GM23338 (cell line): ENCODE measurements at regions not wholly inside any gene's neighbourhood (a gene's known extent, or its start where the extent isn't known, plus 50 kb on each side); places are given as distances from the start of the nearest gene placed in this dataset.

Experiments
- ATAC-seq: fragments of 200-7000 bp; cut with Tn5 transposase; 3 replicates; pipeline ENCODE4 v1.9.1; 2020
- DNase-seq: peaks from one replicate; pipeline ENCODE4 v3.0.0-alpha.2; 2015; ENCODE audit warnings: low spot score
- H2AFZ ChIP-seq: fragments of 200-600 bp; sonication (generic); 2 replicates; pipeline ENCODE4 v1.8.0; 2016; ENCODE audit warnings: antibody characterized with exemption, mild to moderate bottlenecking, moderate library complexity
- H3F3A ChIP-seq: fragments of 200-600 bp; sonication (generic); replicated peaks from 2 replicates; pipeline ENCODE4 v1.8.0; 2017; ENCODE audit warnings: antibody characterized with exemption, mixed run types, low read depth
- H3K27ac ChIP-seq: fragments of 200-600 bp; sonication (generic); 2 replicates; pipeline ENCODE4 v1.6.1; 2016; ENCODE audit warnings: low read depth
- H3K27me3 ChIP-seq: fragments of 200-600 bp; sonication (generic); 2 replicates; pipeline ENCODE4 v1.8.0; 2016; ENCODE audit warnings: mild to moderate bottlenecking, mixed run types, moderate library complexity; ENCODE audit not compliant: insufficient read depth
- H3K36me3 ChIP-seq: fragments of 200-600 bp; sonication (generic); 2 replicates; pipeline ENCODE4 v1.8.0; 2016; ENCODE audit warnings: mild to moderate bottlenecking; ENCODE audit not compliant: insufficient read depth
- H3K4me1 ChIP-seq: fragments of 200-600 bp; sonication (generic); 2 replicates; pipeline ENCODE4 v1.8.0; 2016; ENCODE audit warnings: mild to moderate bottlenecking, moderate library complexity; ENCODE audit not compliant: insufficient read depth
- H3K4me2 ChIP-seq: fragments of 200-600 bp; sonication (generic); 2 replicates; pipeline ENCODE4 v1.7.1; 2017; ENCODE audit warnings: mixed run types
- H3K4me3 ChIP-seq: fragments of 200-600 bp; sonication (generic); 2 replicates; pipeline ENCODE4 v1.6.1; 2016; ENCODE audit warnings: mixed run types
- H3K79me2 ChIP-seq: fragments of 200-600 bp; sonication (generic); replicated peaks from 2 replicates; pipeline ENCODE4 v1.8.0; 2017; ENCODE audit warnings: mild to moderate bottlenecking; ENCODE audit not compliant: insufficient read depth
- H3K9me2 ChIP-seq: fragments of 200-600 bp; sonication (generic); 2 replicates; pipeline ENCODE4 v1.8.0; 2017; ENCODE audit not compliant: insufficient read depth
- H4K20me1 ChIP-seq: fragments of 200-600 bp; sonication (generic); replicated peaks from 2 replicates; pipeline ENCODE4 v1.8.0; 2017; ENCODE audit warnings: mild to moderate bottlenecking; ENCODE audit not compliant: insufficient read depth
- H3K27ac Mint-ChIP-seq: 2 replicates; pipeline ENCODE4 v1.8.0; 2020; ENCODE audit warnings: inconsistent platforms, mild to moderate bottlenecking, moderate library complexity, mixed read lengths
- H3K27me3 Mint-ChIP-seq: 3 replicates; pipeline ENCODE4 v1.8.0; 2022; ENCODE audit warnings: low read depth, mild to moderate bottlenecking, moderate library complexity, mixed read lengths, inconsistent platforms; ENCODE audit not compliant: insufficient read depth, poor library complexity
- H3K36me3 Mint-ChIP-seq: 3 replicates; pipeline ENCODE4 v1.8.0; 2021; ENCODE audit warnings: low read depth, mild to moderate bottlenecking, inconsistent platforms, moderate library complexity, mixed read lengths
- H3K4me1 Mint-ChIP-seq: 3 replicates; pipeline ENCODE4 v1.8.0; 2020; ENCODE audit warnings: mild to moderate bottlenecking, inconsistent platforms, mixed read lengths
- H3K4me3 Mint-ChIP-seq: 3 replicates; pipeline ENCODE4 v1.8.0; 2021; ENCODE audit warnings: moderate library complexity, mild to moderate bottlenecking, inconsistent platforms, mixed read lengths
- H3K9me3 Mint-ChIP-seq: 3 replicates; pipeline ENCODE4 v1.8.0; 2020; ENCODE audit warnings: moderate library complexity, mild to moderate bottlenecking, inconsistent platforms, mixed read lengths
- CREB1 ChIP-seq: fragments of 250-450 bp; sonication (Bioruptor Pico); IDR thresholded peaks from 2 replicates; pipeline ENCODE4 v1.5.0; 2020; ENCODE audit warnings: low read depth, mild to moderate bottlenecking, moderate library complexity
- EZH2 ChIP-seq: fragments of 200-600 bp; sonication (generic); IDR thresholded peaks from one replicate; pipeline ENCODE4 v1.8.0; 2017; ENCODE audit warnings: antibody characterized with exemption, mild to moderate bottlenecking, low read depth; ENCODE audit not compliant: unreplicated experiment
- EZH2phosphoT487 ChIP-seq: fragments of 200-600 bp; sonication (generic); IDR thresholded peaks from one replicate; pipeline ENCODE4 v1.8.1; 2018; ENCODE audit warnings: antibody characterized with exemption; ENCODE audit not compliant: unreplicated experiment
- JUNB ChIP-seq: IDR thresholded peaks from one replicate; pipeline ENCODE4 v1.6.1; 2016; ENCODE audit warnings: antibody characterized with exemption; ENCODE audit not compliant: unreplicated experiment
- NANOG ChIP-seq: IDR thresholded peaks from 2 replicates; pipeline ENCODE4 v1.6.1; 2016; ENCODE audit warnings: antibody characterized with exemption, borderline replicate concordance
- POLR2AphosphoS5 ChIP-seq: IDR thresholded peaks from 2 replicates; pipeline ENCODE4 v1.6.1; 2016; ENCODE audit warnings: antibody characterized with exemption, low read depth
- STAT1 ChIP-seq: IDR thresholded peaks from one replicate; pipeline ENCODE4 v1.6.1; 2016; ENCODE audit warnings: antibody characterized with exemption; ENCODE audit not compliant: unreplicated experiment
- ZNF114 ChIP-seq: fragments of 250-450 bp; sonication (Bioruptor Pico); IDR thresholded peaks from 2 replicates; pipeline ENCODE4 v1.5.0; 2020; ENCODE audit warnings: mild to moderate bottlenecking, moderate library complexity
- ZNF331 ChIP-seq: fragments of 250-450 bp; sonication (Bioruptor Pico); IDR thresholded peaks from 2 replicates; pipeline ENCODE4 v1.5.0; 2020; ENCODE audit warnings: low read depth, mild to moderate bottlenecking, moderate library complexity
- TF ChIP-seq, protein P1 (sequence below): IDR thresholded peaks from 2 replicates; pipeline ENCODE4 v1.6.1; 2016; ENCODE audit warnings: antibody characterized with exemption
- TF ChIP-seq, protein P2 (sequence below), 2 experiments: fragments of 200-600 bp in 1 of 2; sonication (generic) in 1 of 2; conservative IDR thresholded peaks; 2 replicates each; pipeline versions ENCODE4 v1.5.1 to v1.6.1; 2016 to 2017; ENCODE audit warnings: antibody characterized with exemption in 2 of 2, low read depth in 2 of 2, mild to moderate bottlenecking in 2 of 2, moderate library complexity in 1 of 2
- TF ChIP-seq, protein P3 (sequence below): IDR thresholded peaks from one replicate; pipeline ENCODE4 v1.6.1; 2018; ENCODE audit warnings: antibody characterized with exemption; ENCODE audit not compliant: unreplicated experiment

DNA sequence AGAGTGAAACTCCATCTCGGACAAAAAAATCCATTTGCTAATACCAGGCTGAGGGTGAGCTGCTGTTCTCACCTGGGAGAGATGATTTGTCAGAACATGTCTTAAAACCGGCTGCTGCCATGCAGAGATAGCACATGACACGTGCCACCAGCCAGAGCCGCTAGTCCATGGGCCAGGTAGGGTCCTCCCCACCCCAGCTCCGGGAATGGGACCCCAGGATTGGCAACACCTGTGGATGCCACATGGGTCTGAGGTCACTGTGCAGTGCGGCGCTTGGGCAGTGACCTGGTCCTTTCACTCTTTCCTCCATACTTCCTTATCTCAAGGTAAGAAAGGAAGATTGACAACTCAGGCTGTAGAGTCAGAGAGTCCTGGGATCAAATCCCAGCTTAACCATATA lies 393.3 kb upstream of the TNRC6C start (continued):
- TF ChIP-seq, protein P1, sequence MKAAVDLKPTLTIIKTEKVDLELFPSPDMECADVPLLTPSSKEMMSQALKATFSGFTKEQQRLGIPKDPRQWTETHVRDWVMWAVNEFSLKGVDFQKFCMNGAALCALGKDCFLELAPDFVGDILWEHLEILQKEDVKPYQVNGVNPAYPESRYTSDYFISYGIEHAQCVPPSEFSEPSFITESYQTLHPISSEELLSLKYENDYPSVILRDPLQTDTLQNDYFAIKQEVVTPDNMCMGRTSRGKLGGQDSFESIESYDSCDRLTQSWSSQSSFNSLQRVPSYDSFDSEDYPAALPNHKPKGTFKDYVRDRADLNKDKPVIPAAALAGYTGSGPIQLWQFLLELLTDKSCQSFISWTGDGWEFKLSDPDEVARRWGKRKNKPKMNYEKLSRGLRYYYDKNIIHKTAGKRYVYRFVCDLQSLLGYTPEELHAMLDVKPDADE, result no peak
- TF ChIP-seq ZNF114 (CRISPR knock-in tag) (no peak), ZNF331 (CRISPR knock-in tag) (no peak), EZH2phosphoT487 (no peak)

DNA sequence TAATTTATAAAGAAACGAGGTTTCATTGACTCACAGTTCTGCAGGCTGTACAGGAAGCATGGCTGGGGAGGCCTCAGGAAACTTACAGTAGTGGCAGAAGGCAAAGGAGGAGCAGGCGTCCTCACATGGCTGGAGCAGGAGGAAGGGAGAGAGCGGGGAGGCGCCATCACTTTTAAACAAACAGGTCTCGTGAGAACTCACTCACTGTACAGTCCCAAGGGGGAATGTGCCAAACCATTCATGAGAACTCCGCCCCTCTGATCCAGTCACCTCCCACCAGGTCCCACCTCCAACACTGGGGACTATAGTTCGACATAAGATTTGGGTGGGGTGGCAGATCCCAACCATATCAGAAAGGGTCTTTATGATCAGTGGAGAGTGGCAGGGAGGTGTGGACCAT lies 392.4 kb upstream of the TNRC6C start:
- Mint-ChIP-seq H3K27ac (no peak overlapping the region), H3K36me3 (no peaks in the 10 kb centered on the region), H3K4me1 (peaks cover 2% of the 10 kb centered on the region; the same call in 1 of the 3 replicates), H3K9me3 (peaks cover 14% of the 10 kb centered on the region; the same call in 2 of the 3 replicates), H3K27me3 (peaks cover 4% of the 10 kb centered on the region), H3K4me3 (no peak overlapping the region)
- Histone ChIP-seq H3F3A (no peaks in the 10 kb centered on the region), H3K4me3 (no peak overlapping the region), H3K27me3 (no peaks in the 10 kb centered on the region), H3K79me2 (no peaks in the 10 kb centered on the region), H3K36me3 (no peaks in the 10 kb centered on the region), H4K20me1 (no peaks in the 10 kb centered on the region), H3K4me2 (no peak overlapping the region), H3K9me2 (no peaks in the 10 kb centered on the region), H3K4me1 (peaks cover 4% of the 10 kb centered on the region), H2AFZ (no peak overlapping the region), H3K27ac (no peak overlapping the region)
- DNase-seq, result no peak
- no peak for TF ChIP-seq ZNF114 (CRISPR knock-in tag)
- TF ChIP-seq CREB1, result no peak
- TF ChIP-seq POLR2AphosphoS5, result no peak
- no peak for TF ChIP-seq NANOG
- no peak for TF ChIP-seq STAT1
- TF ChIP-seq JUNB, result no peak
- TF ChIP-seq, protein P2, sequence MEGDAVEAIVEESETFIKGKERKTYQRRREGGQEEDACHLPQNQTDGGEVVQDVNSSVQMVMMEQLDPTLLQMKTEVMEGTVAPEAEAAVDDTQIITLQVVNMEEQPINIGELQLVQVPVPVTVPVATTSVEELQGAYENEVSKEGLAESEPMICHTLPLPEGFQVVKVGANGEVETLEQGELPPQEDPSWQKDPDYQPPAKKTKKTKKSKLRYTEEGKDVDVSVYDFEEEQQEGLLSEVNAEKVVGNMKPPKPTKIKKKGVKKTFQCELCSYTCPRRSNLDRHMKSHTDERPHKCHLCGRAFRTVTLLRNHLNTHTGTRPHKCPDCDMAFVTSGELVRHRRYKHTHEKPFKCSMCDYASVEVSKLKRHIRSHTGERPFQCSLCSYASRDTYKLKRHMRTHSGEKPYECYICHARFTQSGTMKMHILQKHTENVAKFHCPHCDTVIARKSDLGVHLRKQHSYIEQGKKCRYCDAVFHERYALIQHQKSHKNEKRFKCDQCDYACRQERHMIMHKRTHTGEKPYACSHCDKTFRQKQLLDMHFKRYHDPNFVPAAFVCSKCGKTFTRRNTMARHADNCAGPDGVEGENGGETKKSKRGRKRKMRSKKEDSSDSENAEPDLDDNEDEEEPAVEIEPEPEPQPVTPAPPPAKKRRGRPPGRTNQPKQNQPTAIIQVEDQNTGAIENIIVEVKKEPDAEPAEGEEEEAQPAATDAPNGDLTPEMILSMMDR (conservative IDR thresholded peaks at IDR 0.05; ENCODE audit: low read depth in 2 of 2), result no peak
- TF ChIP-seq, protein P1, result no peak
- no peak for TF ChIP-seq EZH2
- TF ChIP-seq, protein P3, sequence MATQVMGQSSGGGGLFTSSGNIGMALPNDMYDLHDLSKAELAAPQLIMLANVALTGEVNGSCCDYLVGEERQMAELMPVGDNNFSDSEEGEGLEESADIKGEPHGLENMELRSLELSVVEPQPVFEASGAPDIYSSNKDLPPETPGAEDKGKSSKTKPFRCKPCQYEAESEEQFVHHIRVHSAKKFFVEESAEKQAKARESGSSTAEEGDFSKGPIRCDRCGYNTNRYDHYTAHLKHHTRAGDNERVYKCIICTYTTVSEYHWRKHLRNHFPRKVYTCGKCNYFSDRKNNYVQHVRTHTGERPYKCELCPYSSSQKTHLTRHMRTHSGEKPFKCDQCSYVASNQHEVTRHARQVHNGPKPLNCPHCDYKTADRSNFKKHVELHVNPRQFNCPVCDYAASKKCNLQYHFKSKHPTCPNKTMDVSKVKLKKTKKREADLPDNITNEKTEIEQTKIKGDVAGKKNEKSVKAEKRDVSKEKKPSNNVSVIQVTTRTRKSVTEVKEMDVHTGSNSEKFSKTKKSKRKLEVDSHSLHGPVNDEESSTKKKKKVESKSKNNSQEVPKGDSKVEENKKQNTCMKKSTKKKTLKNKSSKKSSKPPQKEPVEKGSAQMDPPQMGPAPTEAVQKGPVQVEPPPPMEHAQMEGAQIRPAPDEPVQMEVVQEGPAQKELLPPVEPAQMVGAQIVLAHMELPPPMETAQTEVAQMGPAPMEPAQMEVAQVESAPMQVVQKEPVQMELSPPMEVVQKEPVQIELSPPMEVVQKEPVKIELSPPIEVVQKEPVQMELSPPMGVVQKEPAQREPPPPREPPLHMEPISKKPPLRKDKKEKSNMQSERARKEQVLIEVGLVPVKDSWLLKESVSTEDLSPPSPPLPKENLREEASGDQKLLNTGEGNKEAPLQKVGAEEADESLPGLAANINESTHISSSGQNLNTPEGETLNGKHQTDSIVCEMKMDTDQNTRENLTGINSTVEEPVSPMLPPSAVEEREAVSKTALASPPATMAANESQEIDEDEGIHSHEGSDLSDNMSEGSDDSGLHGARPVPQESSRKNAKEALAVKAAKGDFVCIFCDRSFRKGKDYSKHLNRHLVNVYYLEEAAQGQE, result no peak
- TF ChIP-seq ZNF331 (CRISPR knock-in tag), result no peak
- TF ChIP-seq EZH2phosphoT487, result no peak
- ATAC-seq, result no peak
